ENCODE measurements at regions not wholly inside any gene's neighbourhood (a gene's known extent, or its start where the extent isn't known, plus 50 kb on each side); places are given as distances from the start of the nearest gene placed in this dataset.
"Not testable (repeated sequence)": the region's sequence is repeated elsewhere in the genome, so short reads cannot be mapped to it uniquely, and the experiment has no call there.

DNA sequence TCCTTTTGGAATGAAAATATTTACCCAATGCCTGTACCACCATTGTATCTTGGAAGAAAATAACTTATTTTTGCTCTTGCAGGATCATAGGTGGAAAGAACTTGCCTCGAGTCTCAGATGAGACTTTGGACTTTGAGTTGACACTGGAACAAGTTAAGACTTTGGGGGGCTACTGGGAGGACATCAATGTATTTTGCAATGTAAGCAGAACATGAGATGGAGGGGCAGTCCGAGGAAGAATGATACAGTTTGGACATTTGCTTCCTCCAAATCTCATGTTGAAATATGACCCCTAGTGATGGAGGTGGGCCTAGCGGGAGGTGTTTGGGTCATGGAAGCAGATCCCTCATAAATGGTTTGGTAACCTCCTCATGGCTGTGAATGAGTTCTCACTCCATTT is 1428.6 kb downstream of the ZPLD1 start:
- no peak for DNase-seq (ENCODE audit: low read depth)
- H3K4me3 ChIP-seq (ENCODE audit: low read depth, low read length), result no peak overlapping the region
- TF ChIP-seq CTCF (IDR thresholded peaks at IDR 0.05; ENCODE audit: insufficient read depth, low read length), result no peak

- no peak overlapping the region for H3K4me3 ChIP-seq (ENCODE audit: low read depth, low read length)
- TF ChIP-seq CTCF (IDR thresholded peaks at IDR 0.05; ENCODE audit: insufficient read depth, low read length), result no peak
- DNase-seq (ENCODE audit: low read depth), result no peak
Measured at GRCh38 chr3:103866113-103866512, 1431.3 kb downstream of the ZPLD1 start.

DNA sequence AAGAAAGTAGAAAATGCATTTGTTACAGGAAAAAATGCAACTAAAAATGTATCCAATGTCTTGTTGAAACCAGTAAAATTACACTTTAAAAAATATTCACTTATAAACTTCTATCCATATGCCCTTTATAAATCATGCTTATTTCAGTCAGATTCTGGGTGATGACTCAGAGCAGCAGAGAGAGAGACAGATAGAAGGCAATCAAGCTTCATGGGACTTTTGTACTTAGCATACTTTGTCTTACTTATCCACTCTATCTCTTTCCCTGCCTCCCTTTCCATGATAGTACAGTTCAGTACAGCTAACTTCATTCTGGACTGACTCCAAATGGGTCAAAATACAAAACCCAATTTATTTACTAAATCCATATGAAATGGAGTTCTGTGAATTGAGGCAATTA is 1438.2 kb downstream of the ZPLD1 start:
- DNase-seq (ENCODE audit: low read depth), result no peak
- H3K4me3 ChIP-seq (ENCODE audit: low read depth, low read length), result no peak overlapping the region
- TF ChIP-seq CTCF (IDR thresholded peaks at IDR 0.05; ENCODE audit: insufficient read depth, low read length), result no peak

DNA sequence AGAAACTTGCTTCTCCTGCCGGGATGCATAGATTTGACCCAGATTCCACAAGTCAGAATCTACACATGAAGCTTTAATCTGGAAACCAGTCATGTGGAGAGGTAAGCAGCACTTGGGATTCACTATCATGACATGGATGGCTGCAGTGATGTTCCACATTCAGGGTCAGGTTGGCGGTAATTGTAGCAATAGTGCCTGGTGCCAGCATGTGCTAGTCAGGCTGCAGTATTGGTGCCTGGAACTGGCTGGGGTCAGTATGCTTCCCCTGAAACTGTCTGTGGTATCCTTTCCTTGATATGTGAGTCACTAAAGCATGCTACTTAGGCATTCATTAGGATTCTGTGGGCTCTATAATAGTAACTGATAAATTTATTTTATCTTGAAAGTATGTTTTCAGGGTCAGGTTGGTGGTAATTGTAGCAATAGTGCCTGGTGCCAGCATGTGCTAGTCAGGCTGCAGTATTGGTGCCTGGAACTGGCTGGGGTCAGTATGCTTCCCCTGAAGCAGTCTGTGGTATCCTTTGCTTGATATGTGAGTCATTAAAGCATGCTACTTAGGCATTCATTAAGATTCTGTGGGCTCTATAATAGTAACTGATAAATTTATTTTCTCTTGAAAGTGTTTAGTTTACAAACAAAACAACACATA is 1439.2 kb downstream of the ZPLD1 start:
- no peak for TF ChIP-seq CTCF (IDR thresholded peaks at IDR 0.05; ENCODE audit: insufficient read depth, low read length)
- DNase-seq (ENCODE audit: low read depth), result no peak
- no peak overlapping the region for H3K4me3 ChIP-seq (ENCODE audit: low read depth, low read length)

DNA sequence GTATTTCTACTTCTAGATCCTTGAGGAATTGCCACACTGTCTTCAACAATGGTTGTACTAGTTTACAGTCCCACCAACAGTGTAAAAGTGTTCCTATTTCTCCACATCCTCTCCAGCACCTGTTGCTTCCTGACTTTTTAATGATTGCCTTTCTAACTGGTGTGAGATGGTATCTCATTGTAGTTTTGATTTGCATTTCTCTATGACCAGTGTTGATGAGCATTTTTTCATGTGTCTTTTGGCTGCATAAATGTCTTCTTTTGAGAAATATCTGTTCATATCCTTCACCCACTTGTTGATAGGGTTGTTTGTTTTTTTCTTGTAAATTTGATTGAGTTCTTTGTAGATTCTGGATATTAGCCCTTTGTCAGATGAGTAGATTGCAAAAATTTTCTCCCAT is 1447.0 kb downstream of the ZPLD1 start:
- not testable (repeated sequence) for DNase-seq (ENCODE audit: low read depth); H3K4me3 ChIP-seq (ENCODE audit: low read depth, low read length)

DNA sequence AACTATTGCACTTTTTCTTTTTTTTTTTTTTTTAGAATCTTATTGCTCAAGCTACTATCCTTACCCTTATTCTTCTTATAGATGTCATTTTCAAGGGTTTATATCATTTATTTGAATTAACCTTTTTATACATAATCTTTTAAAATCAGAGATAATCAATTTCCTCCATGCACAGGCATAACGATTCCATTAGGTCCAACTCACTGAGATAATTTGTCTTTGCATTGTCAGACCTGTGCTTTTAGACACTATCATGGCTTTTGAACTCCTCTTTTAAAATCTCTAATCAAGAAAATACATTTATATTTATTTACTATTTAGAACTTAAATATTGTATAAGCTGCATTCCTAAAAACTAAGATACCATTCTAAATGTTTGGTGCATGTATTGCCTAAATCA is 1454.9 kb downstream of the ZPLD1 start:
- no peak for TF ChIP-seq CTCF (IDR thresholded peaks at IDR 0.05; ENCODE audit: insufficient read depth, low read length)
- DNase-seq (ENCODE audit: low read depth), result no peak
- no peak overlapping the region for H3K4me3 ChIP-seq (ENCODE audit: low read depth, low read length)

GRCh38 chr3:103894162-103894822 is 1459.5 kb downstream of the ZPLD1 start:
- no peak overlapping the region for H3K4me3 ChIP-seq (ENCODE audit: low read depth, low read length)
- TF ChIP-seq CTCF (IDR thresholded peaks at IDR 0.05; ENCODE audit: insufficient read depth, low read length), result no peak
- DNase-seq (ENCODE audit: low read depth), result no peak

Data from fibroblast of the aortic adventitia (primary cell).